Neural progenitor cell (in vitro differentiated cells): ENCODE measurements at regions not wholly inside any gene's neighbourhood (a gene's known extent, or its start where the extent isn't known, plus 50 kb on each side); places are given as distances from the start of the nearest gene placed in this dataset.

ENCODE experiments used
- CTCF ChIP-seq: fragments of 200-600 bp; sonication (generic); IDR thresholded peaks from 2 replicates; pipeline ENCODE4 v1.5.1; 2017; ENCODE audit warnings: antibody characterized with exemption, mild to moderate bottlenecking
- EZH2 ChIP-seq: fragments of 200-600 bp; sonication (generic); IDR thresholded peaks from 2 replicates; pipeline ENCODE4 v1.6.1; 2017; ENCODE audit warnings: antibody characterized with exemption, mild to moderate bottlenecking, moderate library complexity

- TF ChIP-seq CTCF (no peak), EZH2 (no peak)
Observed at GRCh38 chr13:73975767-73976166, 158.4 kb downstream of the KLF12 start.
